ENCODE measurements at regions not wholly inside any gene's neighbourhood (a gene's known extent, or its start where the extent isn't known, plus 50 kb on each side); places are given as distances from the start of the nearest gene placed in this dataset.

DNA sequence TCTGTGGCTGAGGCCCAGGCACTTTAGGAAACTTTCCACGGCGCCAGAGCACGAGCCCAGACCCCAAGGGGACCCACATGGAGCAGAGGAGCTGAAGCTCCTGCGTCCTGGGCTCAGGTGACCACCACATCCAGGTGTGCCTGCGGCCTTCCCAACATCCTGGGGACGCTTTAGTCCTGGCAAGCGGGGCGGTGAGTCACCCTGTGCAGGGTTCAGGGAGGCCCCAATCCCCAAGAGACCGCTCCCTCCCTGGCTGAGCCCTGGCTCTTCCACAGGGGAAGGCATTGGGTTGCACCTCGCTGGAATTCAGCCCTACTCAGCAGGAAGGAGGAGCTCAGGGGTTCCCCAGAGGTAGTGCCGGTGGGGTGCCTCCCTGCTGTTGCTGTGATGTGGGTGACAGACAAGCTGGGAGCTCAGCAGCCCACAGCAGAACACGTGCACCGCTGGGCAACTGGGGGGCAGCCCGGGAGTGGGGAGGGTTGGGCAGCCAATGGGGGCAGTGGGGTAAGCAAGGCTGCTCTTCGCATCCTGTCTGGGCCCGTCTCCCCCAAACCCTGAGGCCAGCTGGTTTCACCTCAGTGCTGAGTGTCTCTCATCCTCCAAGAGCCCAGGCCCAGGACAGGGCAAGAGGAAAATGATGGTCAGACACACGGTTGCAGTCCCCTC is 802.8 kb downstream of the BRD1 start:
- no peaks in the 10 kb centered on the region for H3F3A ChIP-seq (ENCODE audit: insufficient read depth, low read length)
- no peak overlapping the region for H3K9ac ChIP-seq (ENCODE audit: low read length)
- H3K4me2 ChIP-seq (ENCODE audit: low read depth, low read length): no peak overlapping the region
- H3K79me2 ChIP-seq (ENCODE audit: low read length): no peaks in the 10 kb centered on the region
- H3K9me2 ChIP-seq (replicated peaks; ENCODE audit: insufficient read depth, low read length): no peaks in the 10 kb centered on the region
- H3K27ac ChIP-seq (ENCODE audit: low read length): no peak overlapping the region
- no peaks in the 10 kb centered on the region for H4K20me1 ChIP-seq (ENCODE audit: insufficient read depth, low read length)
- DNase-seq: no peak
- H3K9me3 ChIP-seq (replicated peaks; ENCODE audit: insufficient read depth, low read length): no peaks in the 10 kb centered on the region
- peaks cover 76% of the 10 kb centered on the region for H3K27me3 ChIP-seq (replicated peaks; ENCODE audit: insufficient read depth, low read length)
- H3K4me3 ChIP-seq (ENCODE audit: low read length): no peak overlapping the region
- no peaks in the 10 kb centered on the region for H3K4me1 ChIP-seq (ENCODE audit: low read length)
- H3K36me3 ChIP-seq (replicated peaks; ENCODE audit: insufficient read depth, low read length): no peaks in the 10 kb centered on the region
- TF ChIP-seq, protein P1, sequence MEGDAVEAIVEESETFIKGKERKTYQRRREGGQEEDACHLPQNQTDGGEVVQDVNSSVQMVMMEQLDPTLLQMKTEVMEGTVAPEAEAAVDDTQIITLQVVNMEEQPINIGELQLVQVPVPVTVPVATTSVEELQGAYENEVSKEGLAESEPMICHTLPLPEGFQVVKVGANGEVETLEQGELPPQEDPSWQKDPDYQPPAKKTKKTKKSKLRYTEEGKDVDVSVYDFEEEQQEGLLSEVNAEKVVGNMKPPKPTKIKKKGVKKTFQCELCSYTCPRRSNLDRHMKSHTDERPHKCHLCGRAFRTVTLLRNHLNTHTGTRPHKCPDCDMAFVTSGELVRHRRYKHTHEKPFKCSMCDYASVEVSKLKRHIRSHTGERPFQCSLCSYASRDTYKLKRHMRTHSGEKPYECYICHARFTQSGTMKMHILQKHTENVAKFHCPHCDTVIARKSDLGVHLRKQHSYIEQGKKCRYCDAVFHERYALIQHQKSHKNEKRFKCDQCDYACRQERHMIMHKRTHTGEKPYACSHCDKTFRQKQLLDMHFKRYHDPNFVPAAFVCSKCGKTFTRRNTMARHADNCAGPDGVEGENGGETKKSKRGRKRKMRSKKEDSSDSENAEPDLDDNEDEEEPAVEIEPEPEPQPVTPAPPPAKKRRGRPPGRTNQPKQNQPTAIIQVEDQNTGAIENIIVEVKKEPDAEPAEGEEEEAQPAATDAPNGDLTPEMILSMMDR (IDR thresholded peaks at IDR 0.05; ENCODE audit: low read length): no peak
- TF ChIP-seq EZH2 (optimal IDR thresholded peaks at IDR 0.05; ENCODE audit: low read depth, low read length) (no peak), EZH2phosphoT487 (IDR thresholded peaks at IDR 0.05; ENCODE audit: low read length) (no peak)
- H2AFZ ChIP-seq (ENCODE audit: low read length): no peak overlapping the region

DNA sequence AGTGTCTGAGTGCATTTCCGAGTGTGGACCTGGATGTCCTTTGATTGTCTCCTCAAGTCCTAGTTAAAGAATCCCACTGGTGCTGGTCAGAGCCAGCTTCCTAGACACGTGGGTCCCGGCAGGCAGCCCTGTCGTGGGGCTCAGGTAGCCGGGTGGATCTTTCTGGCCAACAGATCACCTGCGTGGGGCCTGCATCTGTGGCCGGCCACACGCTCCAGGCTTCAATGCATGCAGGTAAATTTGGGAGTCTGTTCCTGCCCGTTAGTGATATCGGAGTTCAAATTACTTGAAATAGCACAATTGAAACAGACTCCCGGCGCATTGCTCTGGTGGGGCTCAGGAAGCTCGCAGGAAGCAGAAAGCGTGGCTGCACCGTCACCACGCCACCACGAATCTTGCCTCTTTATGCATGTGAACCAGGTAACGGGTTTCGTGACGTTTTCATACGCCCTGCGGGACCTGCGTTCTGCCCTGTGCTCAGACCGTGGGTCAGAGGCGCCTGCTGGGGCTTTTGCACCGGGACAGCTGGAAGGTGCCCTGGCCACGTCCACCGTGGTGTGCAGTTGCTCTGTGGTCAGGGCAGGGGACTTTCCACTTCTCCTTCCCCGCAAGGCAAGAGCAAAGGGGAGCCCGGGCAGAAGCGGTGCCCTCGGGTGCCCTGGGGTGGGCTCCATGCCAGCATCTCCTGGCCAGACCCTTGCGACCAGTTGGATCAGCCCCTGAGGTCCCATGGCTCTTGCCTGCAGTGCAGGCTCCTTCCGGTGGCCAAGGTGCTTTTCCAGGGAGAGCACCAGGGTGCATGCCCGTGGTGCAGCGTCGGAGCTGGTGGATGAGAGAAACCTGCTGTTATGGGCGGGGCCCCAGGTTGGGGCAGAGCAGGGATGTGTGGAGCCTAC is 803.5 kb downstream of the BRD1 start:
- Histone ChIP-seq H3K4me1 (ENCODE audit: low read length) (no peaks in the 10 kb centered on the region), H3K27me3 (replicated peaks; ENCODE audit: insufficient read depth, low read length) (peaks cover 81% of the 10 kb centered on the region), H3K4me3 (ENCODE audit: low read length) (no peak overlapping the region), H3K9me3 (replicated peaks; ENCODE audit: insufficient read depth, low read length) (no peaks in the 10 kb centered on the region), H3K9me2 (replicated peaks; ENCODE audit: insufficient read depth, low read length) (no peaks in the 10 kb centered on the region), H3K36me3 (replicated peaks; ENCODE audit: insufficient read depth, low read length) (no peaks in the 10 kb centered on the region), H3K9ac (ENCODE audit: low read length) (no peak overlapping the region), H3F3A (ENCODE audit: insufficient read depth, low read length) (no peaks in the 10 kb centered on the region), H3K4me2 (ENCODE audit: low read depth, low read length) (no peak overlapping the region), H2AFZ (ENCODE audit: low read length) (no peak overlapping the region), H4K20me1 (ENCODE audit: insufficient read depth, low read length) (no peaks in the 10 kb centered on the region), H3K27ac (ENCODE audit: low read length) (no peak overlapping the region), H3K79me2 (ENCODE audit: low read length) (no peaks in the 10 kb centered on the region)
- no peak for DNase-seq
- no peak for TF ChIP-seq EZH2phosphoT487 (IDR thresholded peaks at IDR 0.05; ENCODE audit: low read length)
- TF ChIP-seq, protein P1 (IDR thresholded peaks at IDR 0.05; ENCODE audit: low read length): no peak
- no peak for TF ChIP-seq EZH2 (optimal IDR thresholded peaks at IDR 0.05; ENCODE audit: low read depth, low read length)

DNA sequence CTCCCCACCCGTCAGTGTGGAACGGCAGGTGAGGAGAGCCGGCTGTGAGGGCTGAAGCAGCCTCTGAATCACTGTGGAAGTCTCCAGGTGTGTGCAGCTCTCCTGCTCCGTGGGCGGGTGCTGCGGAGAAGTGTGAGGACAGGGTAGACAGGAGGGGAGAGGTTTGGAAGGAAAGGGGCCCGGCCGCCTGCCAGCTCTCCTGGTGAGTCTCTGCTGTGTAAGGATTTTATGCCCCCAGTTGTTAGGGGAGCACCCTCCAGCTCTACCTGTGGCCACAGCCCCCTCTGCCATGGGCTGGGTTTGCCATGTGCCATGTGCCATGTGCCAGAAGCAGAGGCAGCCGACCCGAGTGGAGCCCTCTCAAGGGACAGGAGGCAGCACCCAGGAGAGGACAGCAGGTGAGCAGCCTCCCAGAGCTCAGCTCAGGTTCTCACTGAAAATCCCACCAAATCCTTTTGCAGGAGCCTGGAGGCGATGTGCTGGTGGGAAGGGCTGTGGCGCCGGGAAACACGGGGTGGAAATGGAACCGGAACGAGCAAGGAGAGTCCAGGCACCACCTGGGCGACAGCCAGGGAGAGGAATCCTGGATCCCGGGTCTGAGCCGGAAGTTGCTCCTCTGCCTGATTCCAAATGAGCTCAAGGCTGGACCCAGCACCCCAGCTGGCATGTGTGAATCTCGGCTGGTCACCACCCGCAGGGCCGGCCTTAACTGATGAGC is 804.4 kb downstream of the BRD1 start:
- Histone ChIP-seq H3K9me2 (replicated peaks; ENCODE audit: insufficient read depth, low read length) (no peaks in the 10 kb centered on the region), H3K4me2 (ENCODE audit: low read depth, low read length) (no peak overlapping the region), H3K27me3 (replicated peaks; ENCODE audit: insufficient read depth, low read length) (peaks cover 81% of the 10 kb centered on the region), H3K79me2 (ENCODE audit: low read length) (no peaks in the 10 kb centered on the region), H4K20me1 (ENCODE audit: insufficient read depth, low read length) (no peaks in the 10 kb centered on the region), H3K9ac (ENCODE audit: low read length) (no peak overlapping the region), H3F3A (ENCODE audit: insufficient read depth, low read length) (no peaks in the 10 kb centered on the region), H3K36me3 (replicated peaks; ENCODE audit: insufficient read depth, low read length) (no peaks in the 10 kb centered on the region), H3K4me3 (ENCODE audit: low read length) (no peak overlapping the region), H2AFZ (ENCODE audit: low read length) (no peak overlapping the region), H3K27ac (ENCODE audit: low read length) (no peak overlapping the region), H3K4me1 (ENCODE audit: low read length) (no peaks in the 10 kb centered on the region), H3K9me3 (replicated peaks; ENCODE audit: insufficient read depth, low read length) (no peaks in the 10 kb centered on the region)
- no peak for TF ChIP-seq EZH2phosphoT487 (IDR thresholded peaks at IDR 0.05; ENCODE audit: low read length)
- no peak for DNase-seq

All from MM.1S (cell line).